ENCODE measurements at regions not wholly inside any gene's neighbourhood (a gene's known extent, or its start where the extent isn't known, plus 50 kb on each side); places are given as distances from the start of the nearest gene placed in this dataset.

- Mint-ChIP-seq H3K4me1 (ENCODE audit: unreplicated experiment) (no peaks in the 10 kb centered on the region), H3K36me3 (ENCODE audit: low read depth, unreplicated experiment) (no peaks in the 10 kb centered on the region)
- DNase-seq (ENCODE audit: low spot score), result no peak
Measured at GRCh38 chr3:5568451-5568850, 380.9 kb downstream of the EDEM1 start.

GRCh38 chr3:5569152-5569551, 381.6 kb downstream of the EDEM1 start:
- no peak overlapping the region for H3K4me3 Mint-ChIP-seq (ENCODE audit: unreplicated experiment)
- no peak for TF ChIP-seq CTCF (IDR thresholded peaks at IDR 0.05; ENCODE audit: unreplicated experiment)
- peaks cover 4% of the 10 kb centered on the region for H3K27me3 Mint-ChIP-seq (ENCODE audit: unreplicated experiment)
- no peak overlapping the region for H3K27ac Mint-ChIP-seq (ENCODE audit: unreplicated experiment)
- H3K36me3 Mint-ChIP-seq (ENCODE audit: low read depth, unreplicated experiment), result no peaks in the 10 kb centered on the region
- no peak for DNase-seq (ENCODE audit: low spot score)
- H3K9me3 Mint-ChIP-seq (ENCODE audit: unreplicated experiment), result peaks cover 20% of the 10 kb centered on the region
- no peaks in the 10 kb centered on the region for H3K4me1 Mint-ChIP-seq (ENCODE audit: unreplicated experiment)

More at GRCh38 chr3:5568451-5568850, 380.9 kb downstream of the EDEM1 start:
- Mint-ChIP-seq H3K27ac (ENCODE audit: unreplicated experiment) (no peak overlapping the region), H3K27me3 (ENCODE audit: unreplicated experiment) (peaks cover 4% of the 10 kb centered on the region), H3K4me3 (ENCODE audit: unreplicated experiment) (no peak overlapping the region), H3K9me3 (ENCODE audit: unreplicated experiment) (peaks cover 18% of the 10 kb centered on the region)
- TF ChIP-seq CTCF (IDR thresholded peaks at IDR 0.05; ENCODE audit: unreplicated experiment), result no peak

- Mint-ChIP-seq H3K36me3 (ENCODE audit: low read depth, unreplicated experiment) (no peaks in the 10 kb centered on the region), H3K9me3 (ENCODE audit: unreplicated experiment) (peaks cover 26% of the 10 kb centered on the region), H3K4me1 (ENCODE audit: unreplicated experiment) (no peaks in the 10 kb centered on the region), H3K27ac (ENCODE audit: unreplicated experiment) (no peak overlapping the region), H3K27me3 (ENCODE audit: unreplicated experiment) (peaks cover 2% of the 10 kb centered on the region), H3K4me3 (ENCODE audit: unreplicated experiment) (no peak overlapping the region)
- TF ChIP-seq CTCF (IDR thresholded peaks at IDR 0.05; ENCODE audit: unreplicated experiment), result no peak
- DNase-seq (ENCODE audit: low spot score), result no peak
Measured at GRCh38 chr3:5572168-5572567, 384.7 kb downstream of the EDEM1 start.

- Mint-ChIP-seq H3K27me3 (ENCODE audit: unreplicated experiment) (peaks cover 5% of the 10 kb centered on the region), H3K36me3 (ENCODE audit: low read depth, unreplicated experiment) (peaks cover 4% of the 10 kb centered on the region), H3K27ac (ENCODE audit: unreplicated experiment) (no peak overlapping the region), H3K4me3 (ENCODE audit: unreplicated experiment) (no peak overlapping the region), H3K9me3 (ENCODE audit: unreplicated experiment) (peaks cover 29% of the 10 kb centered on the region), H3K4me1 (ENCODE audit: unreplicated experiment) (no peaks in the 10 kb centered on the region)
- TF ChIP-seq CTCF (IDR thresholded peaks at IDR 0.05; ENCODE audit: unreplicated experiment), result no peak
- no peak for DNase-seq (ENCODE audit: low spot score)
Measured at GRCh38 chr3:5576277-5577011, 388.9 kb downstream of the EDEM1 start.

GRCh38 chr3:5579139-5579602, 391.7 kb downstream of the EDEM1 start:
- Mint-ChIP-seq H3K36me3 (ENCODE audit: low read depth, unreplicated experiment) (peaks cover 4% of the 10 kb centered on the region), H3K27ac (ENCODE audit: unreplicated experiment) (no peak overlapping the region), H3K4me1 (ENCODE audit: unreplicated experiment) (peaks cover 5% of the 10 kb centered on the region), H3K27me3 (ENCODE audit: unreplicated experiment) (peaks cover 2% of the 10 kb centered on the region), H3K4me3 (ENCODE audit: unreplicated experiment) (no peak overlapping the region), H3K9me3 (ENCODE audit: unreplicated experiment) (peaks cover 17% of the 10 kb centered on the region)
- DNase-seq (ENCODE audit: low spot score), result no peak
- TF ChIP-seq CTCF (IDR thresholded peaks at IDR 0.05; ENCODE audit: unreplicated experiment), result no peak
